ENCODE measurements at regions not wholly inside any gene's neighbourhood (a gene's known extent, or its start where the extent isn't known, plus 50 kb on each side); places are given as distances from the start of the nearest gene placed in this dataset.

GRCh38 chr4:188534297-188534696 is 395.1 kb downstream of the TRIML1 start:
- Mint-ChIP-seq H3K27me3 (no peaks in the 10 kb centered on the region), H3K36me3 (no peaks in the 10 kb centered on the region)
- no peak for ATAC-seq

GRCh38 chr4:188534917-188535316 is 395.7 kb downstream of the TRIML1 start:
- ATAC-seq (no peak), DNase-seq (ENCODE audit: low spot score) (no peak)
- Mint-ChIP-seq H3K9me3 (peaks cover 24% of the 10 kb centered on the region), H3K4me1 (ENCODE audit: low read depth in 2 of 2) (no peaks in the 10 kb centered on the region), H3K36me3 (no peaks in the 10 kb centered on the region), H3K4me3 (no peak overlapping the region), H3K27me3 (no peaks in the 10 kb centered on the region), H3K27ac (no peak overlapping the region)

More at GRCh38 chr4:188534297-188534696, 395.1 kb downstream of the TRIML1 start:
- DNase-seq (ENCODE audit: low spot score), result no peak
- H3K4me3 Mint-ChIP-seq, result no peak overlapping the region
- H3K27ac Mint-ChIP-seq, result no peak overlapping the region
- H3K9me3 Mint-ChIP-seq, result peaks cover 23% of the 10 kb centered on the region
- H3K4me1 Mint-ChIP-seq (ENCODE audit: low read depth in 2 of 2), result no peaks in the 10 kb centered on the region

GRCh38 chr4:188536826-188537225 is 397.6 kb downstream of the TRIML1 start:
- Mint-ChIP-seq H3K4me3 (no peak overlapping the region), H3K27me3 (no peaks in the 10 kb centered on the region), H3K4me1 (ENCODE audit: low read depth in 2 of 2) (no peaks in the 10 kb centered on the region), H3K27ac (no peak overlapping the region), H3K9me3 (peaks cover 20% of the 10 kb centered on the region), H3K36me3 (no peaks in the 10 kb centered on the region)
- no peak for ATAC-seq
- no peak for DNase-seq (ENCODE audit: low spot score)

DNA sequence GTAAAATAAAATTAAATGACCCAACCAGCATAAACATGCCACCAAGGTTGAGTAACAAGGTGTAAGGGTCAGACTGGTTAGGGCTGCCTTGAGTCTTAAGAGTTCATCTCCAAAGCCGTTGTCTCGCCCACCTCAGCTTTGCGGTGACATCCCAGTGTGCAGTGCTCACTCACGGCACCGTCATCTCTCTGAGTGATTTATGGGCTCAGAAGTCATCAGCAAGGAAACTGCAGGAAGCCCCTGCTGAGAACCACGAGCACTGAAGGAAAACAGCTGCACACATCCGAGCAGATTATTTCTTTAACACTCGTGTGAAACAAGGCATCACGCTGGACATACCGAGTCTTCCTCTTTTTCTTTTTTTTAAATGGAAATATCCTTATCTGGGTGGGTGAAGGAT is 411.1 kb downstream of the TRIML1 start:
- H3K4me3 Mint-ChIP-seq, result no peak overlapping the region
- H3K27me3 Mint-ChIP-seq, result no peaks in the 10 kb centered on the region
- ATAC-seq (no peak), DNase-seq (ENCODE audit: low spot score) (no peak)
- H3K27ac Mint-ChIP-seq, result no peak overlapping the region
- peaks cover 6% of the 10 kb centered on the region for H3K36me3 Mint-ChIP-seq
- no peaks in the 10 kb centered on the region for H3K4me1 Mint-ChIP-seq (ENCODE audit: low read depth in 2 of 2)
- H3K9me3 Mint-ChIP-seq, result peaks cover 27% of the 10 kb centered on the region

DNA sequence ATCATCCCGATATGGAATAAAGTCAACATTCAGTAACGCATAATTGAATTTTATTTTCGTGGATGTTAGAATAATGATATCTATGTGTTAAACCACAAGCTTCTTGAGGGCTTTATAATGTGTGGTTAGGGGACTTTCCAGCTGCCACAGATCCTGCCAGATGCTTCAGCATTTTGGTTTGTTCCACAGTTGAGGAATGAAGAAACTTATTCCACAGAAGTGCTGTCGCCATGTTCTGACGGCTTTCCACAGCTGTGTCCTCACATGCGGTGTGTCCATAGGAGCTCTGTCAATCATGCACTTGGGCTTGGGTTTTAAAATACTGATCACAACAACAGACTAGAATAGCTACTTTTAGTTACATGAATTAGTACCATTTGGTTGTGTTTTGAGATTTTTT is 411.9 kb downstream of the TRIML1 start:
- Mint-ChIP-seq H3K9me3 (peaks cover 25% of the 10 kb centered on the region), H3K4me3 (no peak overlapping the region), H3K27me3 (no peaks in the 10 kb centered on the region), H3K4me1 (ENCODE audit: low read depth in 2 of 2) (no peaks in the 10 kb centered on the region), H3K27ac (no peak overlapping the region), H3K36me3 (peaks cover 6% of the 10 kb centered on the region)
- ATAC-seq (no peak), DNase-seq (ENCODE audit: low spot score) (no peak)

GRCh38 chr4:188552741-188553275 is 413.6 kb downstream of the TRIML1 start:
- peaks cover 21% of the 10 kb centered on the region for H3K9me3 Mint-ChIP-seq
- no peaks in the 10 kb centered on the region for H3K27me3 Mint-ChIP-seq
- no peaks in the 10 kb centered on the region for H3K4me1 Mint-ChIP-seq (ENCODE audit: low read depth in 2 of 2)
- DNase-seq (ENCODE audit: low spot score) (no peak), ATAC-seq (no peak)
- H3K36me3 Mint-ChIP-seq, result peaks cover 6% of the 10 kb centered on the region
- no peak overlapping the region for H3K27ac Mint-ChIP-seq
- no peak overlapping the region for H3K4me3 Mint-ChIP-seq

GRCh38 chr4:188554413-188554812 is 415.2 kb downstream of the TRIML1 start:
- H3K27ac Mint-ChIP-seq, result no peak overlapping the region
- no peak for ATAC-seq
- no peak overlapping the region for H3K4me3 Mint-ChIP-seq
- peaks cover 13% of the 10 kb centered on the region for H3K9me3 Mint-ChIP-seq
- DNase-seq (ENCODE audit: low spot score), result no peak
- peaks cover 6% of the 10 kb centered on the region for H3K36me3 Mint-ChIP-seq
- no peaks in the 10 kb centered on the region for H3K27me3 Mint-ChIP-seq
- no peaks in the 10 kb centered on the region for H3K4me1 Mint-ChIP-seq (ENCODE audit: low read depth in 2 of 2)

- no peak for ATAC-seq
- H3K4me1 Mint-ChIP-seq (ENCODE audit: low read depth in 2 of 2), result no peaks in the 10 kb centered on the region
- H3K9me3 Mint-ChIP-seq, result peaks cover 16% of the 10 kb centered on the region
- H3K27ac Mint-ChIP-seq, result no peak overlapping the region
- H3K4me3 Mint-ChIP-seq, result no peak overlapping the region
- H3K27me3 Mint-ChIP-seq, result no peaks in the 10 kb centered on the region
- DNase-seq (ENCODE audit: low spot score), result no peak
- H3K36me3 Mint-ChIP-seq, result peaks cover 11% of the 10 kb centered on the region
Measured at GRCh38 chr4:188573104-188573503, 433.9 kb downstream of the TRIML1 start.

- Mint-ChIP-seq H3K4me1 (ENCODE audit: low read depth in 2 of 2) (no peaks in the 10 kb centered on the region), H3K4me3 (no peak overlapping the region), H3K36me3 (peaks cover 5% of the 10 kb centered on the region), H3K27me3 (no peaks in the 10 kb centered on the region), H3K9me3 (peaks cover 12% of the 10 kb centered on the region), H3K27ac (no peak overlapping the region)
- DNase-seq (ENCODE audit: low spot score) (no peak), ATAC-seq (no peak)
Measured at GRCh38 chr4:188578657-188579056, 439.4 kb downstream of the TRIML1 start.

GRCh38 chr4:188596021-188596420 is 456.8 kb downstream of the TRIML1 start:
- H3K4me3 Mint-ChIP-seq, result no peak overlapping the region
- peaks cover 33% of the 10 kb centered on the region for H3K9me3 Mint-ChIP-seq
- H3K36me3 Mint-ChIP-seq, result peaks cover 16% of the 10 kb centered on the region
- no peaks in the 10 kb centered on the region for H3K4me1 Mint-ChIP-seq (ENCODE audit: low read depth in 2 of 2)
- ATAC-seq (no peak), DNase-seq (ENCODE audit: low spot score) (no peak)
- no peaks in the 10 kb centered on the region for H3K27me3 Mint-ChIP-seq
- H3K27ac Mint-ChIP-seq, result no peak overlapping the region

DNA sequence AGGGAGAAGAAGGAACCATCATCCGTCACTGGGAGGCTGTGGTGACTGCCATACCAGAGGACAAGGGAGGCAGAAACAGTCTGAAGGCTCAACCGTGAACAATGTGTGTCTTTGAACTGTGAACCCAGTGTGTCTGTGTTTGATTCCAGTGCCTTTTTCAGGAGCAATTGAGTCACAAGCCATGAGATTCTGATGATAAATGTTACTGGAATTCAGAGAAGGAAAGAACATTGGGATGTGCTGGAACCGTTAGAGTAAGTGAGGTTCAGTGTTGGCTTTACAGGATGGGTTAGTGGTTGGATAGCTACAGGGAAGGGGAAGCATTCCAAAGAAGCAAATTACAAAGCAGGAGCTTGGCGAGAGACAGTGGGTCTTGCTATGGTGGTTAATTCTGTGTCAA is 464.4 kb downstream of the TRIML1 start:
- Mint-ChIP-seq H3K27me3 (no peaks in the 10 kb centered on the region), H3K36me3 (peaks cover 11% of the 10 kb centered on the region), H3K27ac (no peak overlapping the region), H3K4me3 (no peak overlapping the region), H3K4me1 (ENCODE audit: low read depth in 2 of 2) (no peaks in the 10 kb centered on the region), H3K9me3 (peaks cover 11% of the 10 kb centered on the region)
- ATAC-seq (no peak), DNase-seq (ENCODE audit: low spot score) (no peak)

- Mint-ChIP-seq H3K36me3 (no peaks in the 10 kb centered on the region), H3K27ac (no peak overlapping the region), H3K4me3 (no peak overlapping the region), H3K4me1 (ENCODE audit: low read depth in 2 of 2) (no peaks in the 10 kb centered on the region), H3K27me3 (no peaks in the 10 kb centered on the region), H3K9me3 (peaks cover 11% of the 10 kb centered on the region)
- ATAC-seq (no peak), DNase-seq (ENCODE audit: low spot score) (no peak)
Measured at GRCh38 chr4:188606635-188607034, 467.4 kb downstream of the TRIML1 start.

DNA sequence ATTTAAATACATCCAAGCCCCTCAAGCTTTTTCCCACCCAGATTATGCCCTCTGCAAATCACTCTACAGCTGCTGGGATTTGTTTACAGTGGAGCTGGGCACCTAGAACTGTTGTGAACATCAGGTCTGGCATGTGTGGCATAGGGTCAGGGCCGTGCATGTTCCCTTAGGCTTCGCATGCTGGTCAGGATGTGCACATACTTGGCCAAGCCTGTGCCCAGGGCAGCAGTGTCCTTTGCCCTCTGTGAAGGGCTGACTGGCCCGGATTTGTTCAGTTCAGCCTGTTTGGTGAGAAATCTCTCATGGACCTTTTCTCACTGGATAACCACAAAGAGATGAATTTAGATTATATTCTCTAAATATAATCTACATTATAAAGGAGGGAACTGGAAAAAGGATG is 471.9 kb downstream of the TRIML1 start:
- Mint-ChIP-seq H3K4me3 (no peak overlapping the region), H3K27me3 (no peaks in the 10 kb centered on the region), H3K36me3 (no peaks in the 10 kb centered on the region), H3K9me3 (peaks cover 21% of the 10 kb centered on the region), H3K4me1 (ENCODE audit: low read depth in 2 of 2) (no peaks in the 10 kb centered on the region), H3K27ac (no peak overlapping the region)
- DNase-seq (ENCODE audit: low spot score) (no peak), ATAC-seq (no peak)

GRCh38 chr4:188612659-188613058 is 473.4 kb downstream of the TRIML1 start:
- H3K4me3 Mint-ChIP-seq, result no peak overlapping the region
- H3K27ac Mint-ChIP-seq, result no peak overlapping the region
- no peaks in the 10 kb centered on the region for H3K4me1 Mint-ChIP-seq (ENCODE audit: low read depth in 2 of 2)
- DNase-seq (ENCODE audit: low spot score) (no peak), ATAC-seq (no peak)
- H3K27me3 Mint-ChIP-seq, result no peaks in the 10 kb centered on the region
- H3K9me3 Mint-ChIP-seq, result peaks cover 26% of the 10 kb centered on the region
- H3K36me3 Mint-ChIP-seq, result no peaks in the 10 kb centered on the region

DNA sequence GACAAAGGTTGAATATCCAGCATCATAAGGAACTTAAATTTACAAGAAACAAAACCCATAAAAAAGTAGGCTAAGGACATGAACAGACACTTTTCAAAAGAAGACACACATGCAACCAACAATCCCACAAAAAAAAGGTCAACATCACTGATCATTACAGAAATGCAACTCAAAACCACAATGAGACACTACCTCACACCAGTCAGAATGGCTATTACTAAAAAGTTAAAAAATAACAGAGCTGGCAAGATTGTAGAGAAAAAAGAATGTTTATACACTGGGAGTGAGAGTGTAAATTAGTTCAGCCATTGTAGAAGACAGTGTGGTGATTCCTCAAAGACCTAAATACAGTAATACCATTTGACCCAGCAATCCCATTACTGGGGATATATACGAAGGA is 474.7 kb downstream of the TRIML1 start:
- no peak overlapping the region for H3K4me3 Mint-ChIP-seq
- H3K27ac Mint-ChIP-seq, result no peak overlapping the region
- DNase-seq (ENCODE audit: low spot score), result no peak
- ATAC-seq, result no peak
- H3K27me3 Mint-ChIP-seq, result no peaks in the 10 kb centered on the region
- H3K36me3 Mint-ChIP-seq, result no peaks in the 10 kb centered on the region
- peaks cover 26% of the 10 kb centered on the region for H3K9me3 Mint-ChIP-seq
- H3K4me1 Mint-ChIP-seq (ENCODE audit: low read depth in 2 of 2), result no peaks in the 10 kb centered on the region

Data from natural killer cell treated with Interleukin-12 subunit alpha and Interleukin-12 subunit beta and Interleukin-15 and Interleukin-18, amount 100 ng/mL, for 72 hours (primary cell).